ENCODE measurements at regions not wholly inside any gene's neighbourhood (a gene's known extent, or its start where the extent isn't known, plus 50 kb on each side); places are given as distances from the start of the nearest gene placed in this dataset.
A peak's percentile ranks its signal among the peaks of the same experiment; 100 is the strongest.

- no peak for DNase-seq
Measured at GRCh38 chr14:39946807-39947206, 514.6 kb upstream of the FBXO33 start.

- no peak for DNase-seq
Measured at GRCh38 chr14:39939023-39939422, 506.8 kb upstream of the FBXO33 start.

GRCh38 chr14:39912192-39913100 is 480.2 kb upstream of the FBXO33 start:
- DNase-seq, result peak; percentile 29

- DNase-seq, result no peak
Measured at GRCh38 chr14:39897657-39898056, 465.4 kb upstream of the FBXO33 start.

GRCh38 chr14:39890026-39890425 is 457.8 kb upstream of the FBXO33 start:
- DNase-seq, result no peak

GRCh38 chr14:39884091-39884490 is 451.9 kb upstream of the FBXO33 start:
- DNase-seq, result no peak

GRCh38 chr14:39880965-39881364 is 448.7 kb upstream of the FBXO33 start:
- DNase-seq, result no peak

- no peak for DNase-seq
Measured at GRCh38 chr14:39880106-39880695, 448.0 kb upstream of the FBXO33 start.

- DNase-seq, result no peak
Measured at GRCh38 chr14:39877577-39878190, 445.5 kb upstream of the FBXO33 start.

- no peak for DNase-seq
Measured at GRCh38 chr14:39876916-39877315, 444.7 kb upstream of the FBXO33 start.

GRCh38 chr14:39875028-39875427 is 442.8 kb upstream of the FBXO33 start:
- no peak for DNase-seq

- no peak for DNase-seq
Measured at GRCh38 chr14:39873791-39874190, 441.6 kb upstream of the FBXO33 start.

- no peak for DNase-seq
Measured at GRCh38 chr14:39868949-39869348, 436.7 kb upstream of the FBXO33 start.

- no peak for DNase-seq
Measured at GRCh38 chr14:39868251-39868650, 436.0 kb upstream of the FBXO33 start.

- no peak for DNase-seq
Measured at GRCh38 chr14:39863441-39863840, 431.2 kb upstream of the FBXO33 start.

- no peak for DNase-seq
Measured at GRCh38 chr14:39861696-39862095, 429.5 kb upstream of the FBXO33 start.

GRCh38 chr14:39861229-39861600 is 429.0 kb upstream of the FBXO33 start:
- DNase-seq, result no peak

GRCh38 chr14:39860596-39861228 is 428.5 kb upstream of the FBXO33 start:
- DNase-seq, result no peak

GRCh38 chr14:39859314-39859713 is 427.1 kb upstream of the FBXO33 start:
- DNase-seq, result no peak

GRCh38 chr14:39857376-39858055 is 425.3 kb upstream of the FBXO33 start:
- DNase-seq, result no peak

GRCh38 chr14:39853441-39853840 is 421.2 kb upstream of the FBXO33 start:
- no peak for DNase-seq

- DNase-seq, result no peak
Measured at GRCh38 chr14:39851202-39851601, 419.0 kb upstream of the FBXO33 start.

- DNase-seq, result no peak
Measured at GRCh38 chr14:39847852-39848251, 415.6 kb upstream of the FBXO33 start.
